Skin of body (tissue), 1 donor: ENCODE measurements at regions not wholly inside any gene's neighbourhood (a gene's known extent, or its start where the extent isn't known, plus 50 kb on each side); places are given as distances from the start of the nearest gene placed in this dataset.
"Not testable (repeated sequence)": the region's sequence is repeated elsewhere in the genome, so short reads cannot be mapped to it uniquely, and the experiment has no call there.

Experiments used
- DNase-seq: peaks from one replicate; lab custom pipeline; 2025; lab: John Stamatoyannopoulos, UW

- no peak for DNase-seq
These were observed 193.5 kb upstream of the SPTLC3 start for GRCh38 chr20:12815231-12815768.

- DNase-seq = no peak
These were observed 192.9 kb upstream of the SPTLC3 start for GRCh38 chr20:12815778-12816408.

GRCh38 chr20:12821249-12821648 is 187.5 kb upstream of the SPTLC3 start:
- no peak for DNase-seq

- no peak for DNase-seq
These were observed 185.0 kb upstream of the SPTLC3 start for GRCh38 chr20:12823734-12824133.

GRCh38 chr20:12824328-12825225 is 184.2 kb upstream of the SPTLC3 start:
- peak; percentile 22 for DNase-seq

- DNase-seq = no peak
These were observed 183.6 kb upstream of the SPTLC3 start for GRCh38 chr20:12825226-12825595.

- no peak for DNase-seq
These were observed 180.9 kb upstream of the SPTLC3 start for GRCh38 chr20:12827816-12828385.

GRCh38 chr20:12829170-12829569 is 179.6 kb upstream of the SPTLC3 start:
- no peak for DNase-seq

- DNase-seq = no peak
These were observed 174.9 kb upstream of the SPTLC3 start for GRCh38 chr20:12833861-12834260.

- no peak for DNase-seq
These were observed 172.8 kb upstream of the SPTLC3 start for GRCh38 chr20:12835999-12836398.

GRCh38 chr20:12837646-12838045 is 171.1 kb upstream of the SPTLC3 start:
- no peak for DNase-seq

- no peak for DNase-seq
These were observed 170.4 kb upstream of the SPTLC3 start for GRCh38 chr20:12838261-12838866.

- DNase-seq = no peak
These were observed 160.9 kb upstream of the SPTLC3 start for GRCh38 chr20:12847872-12848271.

- no peak for DNase-seq
These were observed 159.4 kb upstream of the SPTLC3 start for GRCh38 chr20:12849225-12849910.

- not testable (repeated sequence) for DNase-seq
These were observed 151.1 kb upstream of the SPTLC3 start for GRCh38 chr20:12857643-12858042.

- DNase-seq = no peak
These were observed 148.0 kb upstream of the SPTLC3 start for GRCh38 chr20:12860619-12861247.

GRCh38 chr20:12869669-12870068 is 139.1 kb upstream of the SPTLC3 start:
- no peak for DNase-seq

GRCh38 chr20:12870588-12870987 is 138.2 kb upstream of the SPTLC3 start:
- no peak for DNase-seq

- no peak for DNase-seq
These were observed 133.8 kb upstream of the SPTLC3 start for GRCh38 chr20:12874933-12875332.

GRCh38 chr20:12875510-12875909 is 133.3 kb upstream of the SPTLC3 start:
- no peak for DNase-seq
